Mesenchymal stem cell (in vitro differentiated cells and primary cell): ENCODE measurements at regions not wholly inside any gene's neighbourhood (a gene's known extent, or its start where the extent isn't known, plus 50 kb on each side); places are given as distances from the start of the nearest gene placed in this dataset.

ENCODE experiments used
- DNase-seq: peaks from one replicate; pipeline ENCODE4 v3.0.0-alpha.2; 2013
- H2AFZ ChIP-seq: one replicate; pipeline ENCODE4 v1.6.1; 2013; ENCODE audit warnings: low read depth, mild to moderate bottlenecking, control low read depth, inconsistent platforms, low read length, moderate library complexity
- H2AK5ac ChIP-seq: 2 replicates; pipeline ENCODE4 v1.6.1; 2013; ENCODE audit warnings: low read length, moderate library complexity, mild to moderate bottlenecking, inconsistent platforms; ENCODE audit not compliant: severe bottlenecking
- H2BK120ac ChIP-seq: one replicate; pipeline ENCODE4 v1.6.1; 2013; ENCODE audit warnings: low read depth, mild to moderate bottlenecking, inconsistent platforms, low read length, moderate library complexity
- H2BK12ac ChIP-seq, 2 experiments: one replicate each; pipeline ENCODE4 v1.6.1; 2013; ENCODE audit warnings: inconsistent platforms in 2 of 2, low read length in 2 of 2, mild to moderate bottlenecking in 2 of 2, moderate library complexity in 2 of 2, control low read depth in 1 of 2
- H2BK15ac ChIP-seq: one replicate; pipeline ENCODE4 v1.6.1; 2013; ENCODE audit warnings: mild to moderate bottlenecking, low read depth, inconsistent platforms; ENCODE audit not compliant: poor library complexity, severe bottlenecking
- H2BK5ac ChIP-seq: 2 replicates; pipeline ENCODE4 v1.6.1; 2013; ENCODE audit warnings: low read depth, mild to moderate bottlenecking, low read length, control low read depth, inconsistent platforms; ENCODE audit not compliant: poor library complexity, severe bottlenecking
- H3K14ac ChIP-seq, 2 experiments: one replicate each; pipeline ENCODE4 v1.6.1; 2013; ENCODE audit warnings: inconsistent platforms in 2 of 2, low read length in 2 of 2, control low read depth in 1 of 2, mild to moderate bottlenecking in 1 of 2, moderate library complexity in 1 of 2
- H3K18ac ChIP-seq, 2 experiments: one replicate each; pipeline ENCODE4 v1.6.1; 2013; ENCODE audit warnings: inconsistent platforms in 2 of 2, low read length in 2 of 2, control low read depth in 1 of 2, low read depth in 1 of 2, mild to moderate bottlenecking in 1 of 2
- H3K23ac ChIP-seq, 2 experiments: one replicate each; pipeline ENCODE4 v1.6.1; 2013; ENCODE audit warnings: inconsistent platforms in 2 of 2, low read length in 2 of 2, mild to moderate bottlenecking in 2 of 2, moderate library complexity in 2 of 2, control low read depth in 1 of 2
- H3K27ac ChIP-seq: 2 replicates; pipeline ENCODE4 v1.5.1; 2013; ENCODE audit warnings: mild to moderate bottlenecking, moderate library complexity, low read length, control low read depth, inconsistent platforms; ENCODE audit not compliant: poor library complexity, severe bottlenecking
- H3K27me3 ChIP-seq, 2 experiments: 2 replicates each; pipeline versions ENCODE4 v1.6.1 to v1.7.0; 2013; ENCODE audit warnings: low read length in 2 of 2, mild to moderate bottlenecking in 2 of 2, moderate library complexity in 2 of 2, control low read depth in 1 of 2, inconsistent platforms in 1 of 2; ENCODE audit not compliant: control insufficient read depth in 1 of 2, insufficient read depth in 1 of 2
- H3K36me3 ChIP-seq, 2 experiments: 2 replicates each; pipeline versions ENCODE4 v1.6.1 to v1.7.0; 2013; ENCODE audit warnings: low read length in 2 of 2, control low read depth in 1 of 2, inconsistent platforms in 1 of 2, low read depth in 1 of 2, mild to moderate bottlenecking in 1 of 2; ENCODE audit not compliant: insufficient read depth in 2 of 2, control insufficient read depth in 1 of 2
- H3K4ac ChIP-seq, 2 experiments: one replicate each; pipeline ENCODE4 v1.6.1; 2013; ENCODE audit warnings: inconsistent platforms in 2 of 2, low read length in 2 of 2, mild to moderate bottlenecking in 2 of 2, moderate library complexity in 2 of 2, control low read depth in 1 of 2, low read depth in 1 of 2
- H3K4me1 ChIP-seq: 2 replicates; pipeline ENCODE4 v1.6.1; 2013; ENCODE audit warnings: low read depth, low read length, control low read depth; ENCODE audit not compliant: control insufficient read depth, insufficient read depth
- H3K4me2 ChIP-seq: 2 replicates; pipeline ENCODE4 v1.6.1; 2013; ENCODE audit warnings: low read length, mild to moderate bottlenecking, inconsistent platforms; ENCODE audit not compliant: poor library complexity, severe bottlenecking
- H3K4me3 ChIP-seq, 2 experiments: 2 replicates each; pipeline versions ENCODE4 v1.5.1 to v1.7.0; 2013; ENCODE audit warnings: low read length in 2 of 2, mild to moderate bottlenecking in 2 of 2, control low read depth in 1 of 2, low read depth in 1 of 2; ENCODE audit not compliant: insufficient read depth in 1 of 2
- H3K79me1 ChIP-seq: replicated peaks from 2 replicates; pipeline ENCODE4 v1.6.1; 2013; ENCODE audit warnings: mild to moderate bottlenecking, control low read depth, low read length, inconsistent platforms; ENCODE audit not compliant: poor library complexity, severe bottlenecking
- H3K9ac ChIP-seq: 2 replicates; pipeline ENCODE4 v1.7.0; 2013; ENCODE audit warnings: mild to moderate bottlenecking, low read length, moderate library complexity
- H3K9me3 ChIP-seq: 2 replicates; pipeline ENCODE4 v1.7.0; 2013; ENCODE audit warnings: mild to moderate bottlenecking, low read length; ENCODE audit not compliant: control insufficient read depth
- H4K8ac ChIP-seq: one replicate; pipeline ENCODE4 v1.6.1; 2013; ENCODE audit warnings: inconsistent platforms, mild to moderate bottlenecking, low read length, moderate library complexity
- H4K91ac ChIP-seq: one replicate; pipeline ENCODE4 v1.6.1; 2013; ENCODE audit warnings: mild to moderate bottlenecking, low read length, inconsistent platforms
- WGBS: methylation state at CpG from one replicate; pipeline ENCODE4 v1.1.7; 2013; ENCODE audit warnings: mixed read lengths; 5-methylcytosine and 5-hydroxymethylcytosine counted together

DNA sequence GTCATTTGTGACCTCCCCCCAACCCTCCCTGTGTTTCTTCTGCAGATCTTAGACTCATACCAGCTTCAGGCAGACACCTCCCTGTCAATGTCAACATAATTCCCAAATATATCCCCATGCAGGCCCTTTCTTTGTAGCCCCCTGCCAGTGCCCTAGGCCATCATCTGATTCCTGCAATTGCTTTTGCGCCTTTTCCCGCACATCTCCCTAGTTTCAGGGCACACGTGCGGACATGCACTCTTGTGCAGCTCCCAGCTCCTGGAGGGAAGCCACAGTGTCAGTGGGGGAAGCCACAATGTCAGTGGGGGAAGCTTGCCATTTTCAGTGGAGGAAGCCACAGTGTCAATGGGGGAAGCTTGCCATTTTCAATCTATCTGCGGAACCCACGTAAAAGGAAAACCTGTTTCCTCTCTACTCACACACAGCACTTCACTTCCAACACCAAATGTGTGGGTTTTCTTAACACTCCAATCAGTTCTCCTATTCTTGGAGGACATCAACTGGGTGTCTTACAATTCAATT is 256.4 kb downstream of the ACKR3 start:
- Histone ChIP-seq H3K27ac (no peak overlapping the region), H2AK5ac (no peak overlapping the region), H3K79me1 (no peaks in the 10 kb centered on the region), H3K27me3 (no peaks in the 10 kb centered on the region), H2BK15ac (no peak overlapping the region), H3K23ac (no peak overlapping the region), H2BK5ac (no peak overlapping the region), H3K4me2 (no peak overlapping the region), H3K9me3 (peaks cover 13% of the 10 kb centered on the region), H4K8ac (no peak overlapping the region), H3K4ac (no peak overlapping the region), H3K9ac (no peak overlapping the region), H4K91ac (no peak overlapping the region), H3K4me1 (no peaks in the 10 kb centered on the region), H3K18ac (no peak overlapping the region), H2BK120ac (no peak overlapping the region), H3K4me3 (no peak overlapping the region), H3K36me3 (no peaks in the 10 kb centered on the region), H2AFZ (no peak overlapping the region), H2BK12ac (no peak overlapping the region), H3K14ac (no peak overlapping the region)
- 97% methylated on average over 6 of the region's 6 CpGs for WGBS
- no peak for DNase-seq

DNA sequence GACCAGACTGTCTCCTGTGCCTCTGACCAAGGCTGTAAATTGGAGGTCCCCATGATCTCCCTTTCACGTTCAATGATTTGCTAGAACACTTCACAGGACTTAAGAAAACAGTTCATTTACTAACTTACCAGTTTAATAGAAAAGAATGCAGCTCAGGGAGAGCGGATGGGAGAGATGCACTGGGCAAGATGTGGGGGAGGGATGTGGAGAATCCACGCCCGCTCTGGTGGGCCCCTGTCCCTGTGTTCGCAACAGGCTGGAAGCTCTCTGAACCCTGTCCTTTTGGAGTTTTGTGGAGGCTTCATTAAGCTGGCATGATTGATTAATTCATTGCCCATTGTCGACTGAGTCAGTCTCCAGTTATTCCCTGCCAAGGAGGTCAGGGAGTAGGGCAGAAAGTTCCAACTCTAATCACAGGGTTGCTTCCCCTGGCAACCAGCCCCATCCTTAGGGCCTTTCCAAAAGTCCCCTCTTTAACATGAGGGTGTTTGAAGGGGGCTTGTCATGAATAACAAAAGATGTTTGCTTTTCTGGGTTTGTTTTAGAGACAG is 257.1 kb downstream of the ACKR3 start:
- Histone ChIP-seq H3K27ac (no peak overlapping the region), H3K14ac (peak overlapping the region in 1 of 2 experiments; percentile 28), H4K91ac (no peak overlapping the region), H3K79me1 (no peaks in the 10 kb centered on the region), H2BK120ac (no peak overlapping the region), H3K9me3 (peaks cover 8% of the 10 kb centered on the region), H3K27me3 (peaks cover 3 to 4% of the 10 kb centered on the region in 2 experiments), H3K4me1 (no peaks in the 10 kb centered on the region), H3K4me2 (no peak overlapping the region), H4K8ac (no peak overlapping the region), H3K18ac (no peak overlapping the region), H2AK5ac (no peak overlapping the region), H3K23ac (no peak overlapping the region), H3K4ac (no peak overlapping the region), H3K36me3 (no peaks in the 10 kb centered on the region), H2BK5ac (no peak overlapping the region), H2BK12ac (no peak overlapping the region), H3K4me3 (no peak overlapping the region), H2AFZ (no peak overlapping the region), H3K9ac (no peak overlapping the region), H2BK15ac (no peak overlapping the region)
- WGBS: 92% methylated on average over 6 of the region's 6 CpGs
- no peak for DNase-seq

DNA sequence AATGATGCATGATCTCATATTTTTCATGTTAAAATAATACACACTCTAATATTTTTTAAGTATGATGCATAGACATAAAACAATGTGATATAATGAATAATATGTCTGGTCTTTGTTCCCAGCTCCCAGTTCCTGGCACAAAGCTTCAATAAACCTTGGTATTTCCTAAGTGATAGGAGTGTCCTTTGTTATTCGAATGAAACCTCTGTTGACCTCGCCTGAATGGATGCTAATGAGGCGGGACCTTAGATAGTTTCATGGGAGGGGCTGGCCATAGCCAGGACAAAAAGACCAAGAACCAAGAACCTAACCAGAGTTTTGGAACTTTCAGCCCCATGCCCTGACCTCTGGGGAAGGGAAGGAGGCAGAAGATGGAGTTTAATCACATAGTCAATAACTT is 257.7 kb upstream of the COPS8 start:
- H2BK120ac ChIP-seq: no peak overlapping the region
- peaks cover 5 to 13% of the 10 kb centered on the region in 2 experiments for H3K27me3 ChIP-seq
- WGBS: 77% methylated on average over 3 of the region's 3 CpGs
- H3K4me3 ChIP-seq: no peak overlapping the region
- H2BK15ac ChIP-seq: no peak overlapping the region
- H3K79me1 ChIP-seq: no peaks in the 10 kb centered on the region
- H3K14ac ChIP-seq: no peak overlapping the region
- no peak for DNase-seq
- H2AK5ac ChIP-seq: no peak overlapping the region
- H4K91ac ChIP-seq: no peak overlapping the region
- no peak overlapping the region for H4K8ac ChIP-seq
- H3K18ac ChIP-seq: no peak overlapping the region
- H3K23ac ChIP-seq: no peak overlapping the region
- H3K27ac ChIP-seq: no peak overlapping the region
- no peak overlapping the region for H2BK12ac ChIP-seq
- H3K9me3 ChIP-seq: no peaks in the 10 kb centered on the region
- no peak overlapping the region for H3K9ac ChIP-seq
- H2BK5ac ChIP-seq: no peak overlapping the region
- H3K36me3 ChIP-seq: no peaks in the 10 kb centered on the region
- H3K4me1 ChIP-seq: no peaks in the 10 kb centered on the region
- no peak overlapping the region for H3K4ac ChIP-seq
- no peak overlapping the region for H3K4me2 ChIP-seq
- no peak overlapping the region for H2AFZ ChIP-seq

DNA sequence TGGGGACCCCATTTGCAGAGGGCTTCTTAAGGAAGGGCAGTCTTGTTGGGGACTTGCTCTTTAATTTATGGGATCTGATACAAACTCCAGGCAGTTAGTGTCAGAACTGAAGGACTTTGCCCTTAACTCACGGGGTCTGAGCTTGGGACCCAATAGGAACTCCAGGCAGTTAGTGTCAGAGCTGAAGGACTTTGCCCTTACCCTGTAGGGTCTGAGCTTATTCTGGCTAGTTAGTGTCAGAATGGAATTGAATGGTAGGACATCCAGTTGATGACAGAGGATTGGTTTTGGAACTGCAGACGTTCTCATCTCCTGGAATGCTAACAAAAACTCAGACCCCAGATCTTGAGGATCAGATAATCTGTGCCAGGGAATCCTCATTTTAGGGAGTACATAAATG is 256.9 kb upstream of the COPS8 start:
- no peak overlapping the region for H3K4ac ChIP-seq
- no peak overlapping the region for H4K8ac ChIP-seq
- peak overlapping the region; percentile 44 for H2BK15ac ChIP-seq
- H2BK5ac ChIP-seq: no peak overlapping the region
- H3K27me3 ChIP-seq: peaks cover 5 to 17% of the 10 kb centered on the region in 2 experiments
- H3K79me1 ChIP-seq: no peaks in the 10 kb centered on the region
- H3K18ac ChIP-seq: no peak overlapping the region
- no peak overlapping the region for H4K91ac ChIP-seq
- no peak overlapping the region for H3K4me2 ChIP-seq
- no peak overlapping the region for H2BK120ac ChIP-seq
- H3K9ac ChIP-seq: no peak overlapping the region
- H3K14ac ChIP-seq: no peak overlapping the region
- H3K36me3 ChIP-seq: no peaks in the 10 kb centered on the region
- H3K4me3 ChIP-seq: no peak overlapping the region
- no peak overlapping the region for H2BK12ac ChIP-seq
- DNase-seq: no peak
- no peak overlapping the region for H3K23ac ChIP-seq
- H3K4me1 ChIP-seq: no peaks in the 10 kb centered on the region
- whole genome bisulfite sequencing: 95% methylated on average over 1 of the region's 2 CpGs
- H2AK5ac ChIP-seq: no peak overlapping the region
- no peak overlapping the region for H3K27ac ChIP-seq
- no peak overlapping the region for H2AFZ ChIP-seq
- no peaks in the 10 kb centered on the region for H3K9me3 ChIP-seq
